Common myeloid progenitor, CD34-positive (primary cell): ENCODE measurements at regions not wholly inside any gene's neighbourhood (a gene's known extent, or its start where the extent isn't known, plus 50 kb on each side); places are given as distances from the start of the nearest gene placed in this dataset.
"Not testable (repeated sequence)": the region's sequence is repeated elsewhere in the genome, so short reads cannot be mapped to it uniquely, and the experiment has no call there.

Source experiments
- CTCF ChIA-PET: fragments of 350-600 bp; sonication (Branson Sonifier 250); formaldehyde crosslinking; loops from one replicate; lab custom pipeline; 2021; ENCODE audit warnings: antibody characterized with exemption; lab: Charles Lee
- POLR2A ChIA-PET: fragments of 350-600 bp; sonication (Branson Sonifier 250); formaldehyde crosslinking; loops from one replicate; lab custom pipeline; 2021; ENCODE audit warnings: antibody characterized with exemption; lab: Charles Lee
- DNase-seq, 3 donors: peaks; one replicate each; pipeline versions ENCODE4 v3.0.0 to v3.0.0-alpha.2; 2013
- H3K27ac ChIP-seq, 2 experiments: 1 replicate in 1 of 2; 2 replicates in 1 of 2; pipeline ENCODE4 v1.7.0; 2013; ENCODE audit warnings: inconsistent platforms in 2 of 2, low read length in 2 of 2, mild to moderate bottlenecking in 2 of 2, low read depth in 1 of 2, moderate library complexity in 1 of 2; ENCODE audit not compliant: severe bottlenecking in 2 of 2, insufficient read depth in 1 of 2, poor library complexity in 1 of 2
- H3K27me3 ChIP-seq, 5 experiments: replicated peaks in 2 of 5; 1 replicate in 3 of 5; 2 replicates in 2 of 5; pipeline versions ENCODE4 v1.6.1 to v1.7.0; 2013; ENCODE audit warnings: low read length in 4 of 5, mild to moderate bottlenecking in 2 of 5, moderate library complexity in 2 of 5, inconsistent platforms in 1 of 5; ENCODE audit not compliant: insufficient read depth in 5 of 5, control insufficient read depth in 4 of 5
- H3K36me3 ChIP-seq, 4 experiments: 1 replicate in 2 of 4; 2 replicates in 2 of 4; pipeline versions ENCODE4 v1.6.1 to v1.7.0; 2013; ENCODE audit warnings: low read length in 3 of 4, control low read depth in 1 of 4, mild to moderate bottlenecking in 1 of 4; ENCODE audit not compliant: control insufficient read depth in 4 of 4, insufficient read depth in 4 of 4
- H3K4me1 ChIP-seq, 4 experiments: 1 replicate in 3 of 4; 2 replicates in 1 of 4; pipeline versions ENCODE4 v1.6.1 to v1.7.1; 2013; ENCODE audit warnings: low read length in 3 of 4, mild to moderate bottlenecking in 3 of 4, control low read depth in 1 of 4, inconsistent platforms in 1 of 4, moderate library complexity in 1 of 4; ENCODE audit not compliant: control insufficient read depth in 4 of 4, insufficient read depth in 4 of 4; ENCODE audit errors: control extremely low read depth in 1 of 4
- H3K4me3 ChIP-seq, 7 experiments: 1 replicate in 4 of 7; 2 replicates in 3 of 7; pipeline versions ENCODE4 v1.5.1 to v1.7.0; 2013; ENCODE audit warnings: mild to moderate bottlenecking in 7 of 7, low read length in 6 of 7, moderate library complexity in 6 of 7, inconsistent platforms in 2 of 7, low read depth in 2 of 7, control low read depth in 1 of 7; ENCODE audit not compliant: insufficient read depth in 4 of 7, control insufficient read depth in 1 of 7; ENCODE audit errors: extremely low read depth in 1 of 7
- H3K9me3 ChIP-seq, 5 experiments: 1 replicate in 4 of 5; 2 replicates in 1 of 5; pipeline versions ENCODE4 v1.6.1 to v1.7.1; 2013; ENCODE audit warnings: low read length in 4 of 5, mild to moderate bottlenecking in 2 of 5, inconsistent platforms in 1 of 5, low read depth in 1 of 5, moderate library complexity in 1 of 5; ENCODE audit not compliant: control insufficient read depth in 4 of 5, insufficient read depth in 2 of 5; ENCODE audit errors: control extremely low read depth in 1 of 5
- WGBS: methylation state at CpG from one replicate; pipeline ENCODE4 v1.1.5; 2013; ENCODE audit not compliant: insufficient coverage; 5-methylcytosine and 5-hydroxymethylcytosine counted together

DNA sequence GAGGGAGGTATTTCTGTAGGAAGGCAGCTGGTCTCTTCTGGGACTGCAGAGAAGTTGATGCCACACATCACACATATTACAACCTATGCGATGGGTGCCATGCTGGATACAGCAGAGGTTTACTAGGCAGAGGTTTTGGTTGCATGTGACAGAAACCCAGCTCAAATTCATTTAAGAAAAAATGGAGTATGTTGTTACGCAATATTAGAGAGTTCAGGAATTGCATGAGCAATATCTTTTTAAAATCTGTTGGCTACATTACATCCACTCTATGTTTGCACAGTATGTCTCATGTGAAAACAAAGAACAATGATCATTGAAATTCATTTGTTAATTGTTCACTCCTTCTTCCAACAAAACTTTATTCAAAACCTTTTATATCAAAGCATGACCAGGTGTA is 425.2 kb downstream of the RWDD3 start:
- Histone ChIP-seq H3K27ac (no peak overlapping the region), H3K4me3 (no peak overlapping the region), H3K27me3 (no peaks in the 10 kb centered on the region), H3K36me3 (no peaks in the 10 kb centered on the region), H3K9me3 (peaks cover 0 to 3% (median 0%) of the 10 kb centered on the region in 5 experiments), H3K4me1 (no peaks in the 10 kb centered on the region)
- DNase-seq: no peak
- CTCF ChIA-PET: no interaction called here
- POLR2A ChIA-PET: no interaction called here
- no CpG with 5 or more reads among the region's 2 CpGs for WGBS

DNA sequence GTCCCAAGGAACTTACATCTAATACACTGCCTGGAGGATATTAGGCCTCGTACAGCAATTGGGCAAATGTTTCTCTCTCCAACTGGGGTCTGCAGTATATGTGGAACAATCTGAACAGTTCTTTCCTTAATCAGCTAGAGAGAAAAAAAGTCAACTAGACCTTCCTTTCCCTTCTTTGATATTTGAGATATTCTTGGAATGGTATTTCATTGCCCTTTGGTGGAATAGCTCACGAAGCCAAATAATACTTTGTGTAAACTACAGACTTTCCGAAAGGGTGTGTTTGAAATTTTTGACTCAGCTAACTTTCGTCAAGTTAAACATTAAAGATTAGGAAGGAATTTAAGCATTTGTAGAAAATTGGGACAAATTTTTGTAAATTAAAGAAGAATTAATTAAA is 425.6 kb downstream of the RWDD3 start:
- POLR2A ChIA-PET: no interaction called here
- DNase-seq: no peak
- H3K9me3 ChIP-seq: peaks cover 0 to 3% (median 0%) of the 10 kb centered on the region in 5 experiments
- no peaks in the 10 kb centered on the region for H3K4me1 ChIP-seq
- 100% methylated on average over 2 of the region's 4 CpGs for WGBS
- CTCF ChIA-PET: no interaction called here
- no peaks in the 10 kb centered on the region for H3K27me3 ChIP-seq
- no peaks in the 10 kb centered on the region for H3K36me3 ChIP-seq
- no peak overlapping the region for H3K4me3 ChIP-seq
- H3K27ac ChIP-seq: no peak overlapping the region

DNA sequence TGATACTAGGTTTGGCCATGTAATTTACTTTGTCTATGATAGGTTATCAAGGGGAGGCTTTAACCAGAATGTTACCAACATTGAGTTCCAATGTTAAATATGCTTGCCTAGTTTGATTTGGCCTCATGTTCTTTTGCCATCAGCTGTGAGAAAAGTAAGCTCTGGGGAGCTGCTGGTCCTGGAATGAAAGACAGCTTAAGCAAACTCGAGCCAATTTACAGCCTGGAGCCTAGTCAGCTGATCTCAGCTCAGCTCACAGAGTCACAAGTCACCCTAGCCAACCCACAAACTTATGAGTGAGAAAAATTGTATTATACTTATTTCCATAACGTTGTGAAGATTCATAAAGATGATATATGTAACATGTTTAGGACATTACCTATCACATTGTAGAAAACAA is 426.7 kb downstream of the RWDD3 start:
- POLR2A ChIA-PET: no interaction called here
- Histone ChIP-seq H3K36me3 (no peaks in the 10 kb centered on the region), H3K27ac (no peak overlapping the region), H3K27me3 (no peaks in the 10 kb centered on the region), H3K9me3 (peaks cover 0 to 3% (median 0%) of the 10 kb centered on the region in 5 experiments), H3K4me3 (no peak overlapping the region), H3K4me1 (no peaks in the 10 kb centered on the region)
- CTCF ChIA-PET: interaction anchor here (1.4 kb wide), 1 partner anchor 32 kb away, joined by 3 read pairs; no protein-coding TSS in a partner anchor
- DNase-seq: no peak
- no CpG with 5 or more reads among the region's 2 CpGs for WGBS

DNA sequence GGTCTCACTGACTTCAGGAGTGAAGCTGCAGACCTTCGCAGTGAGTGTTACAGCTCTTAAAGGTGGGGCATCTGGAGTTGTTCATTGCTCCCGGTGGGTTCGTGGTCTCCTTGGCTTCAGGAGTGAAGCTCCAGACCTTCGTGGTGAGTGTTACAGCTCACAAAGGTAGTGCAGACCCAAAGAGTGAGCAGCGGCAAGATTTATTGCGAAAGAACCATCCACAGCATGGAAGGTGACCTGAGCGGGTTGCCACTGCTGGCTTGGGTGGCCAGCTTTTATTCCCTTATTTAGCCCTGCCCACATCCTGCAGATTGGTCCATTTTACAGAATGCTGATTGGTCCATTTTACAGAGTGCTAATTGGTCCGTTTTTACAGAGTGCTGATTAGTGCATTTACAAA is 429.5 kb downstream of the RWDD3 start:
- POLR2A ChIA-PET, H3K9me3 ChIP-seq, H3K4me1 ChIP-seq, CTCF ChIA-PET, H3K4me3 ChIP-seq, H3K36me3 ChIP-seq, H3K27ac ChIP-seq, DNase-seq, H3K27me3 ChIP-seq: not testable (repeated sequence)
- WGBS: 92% methylated on average over 7 of the region's 8 CpGs

DNA sequence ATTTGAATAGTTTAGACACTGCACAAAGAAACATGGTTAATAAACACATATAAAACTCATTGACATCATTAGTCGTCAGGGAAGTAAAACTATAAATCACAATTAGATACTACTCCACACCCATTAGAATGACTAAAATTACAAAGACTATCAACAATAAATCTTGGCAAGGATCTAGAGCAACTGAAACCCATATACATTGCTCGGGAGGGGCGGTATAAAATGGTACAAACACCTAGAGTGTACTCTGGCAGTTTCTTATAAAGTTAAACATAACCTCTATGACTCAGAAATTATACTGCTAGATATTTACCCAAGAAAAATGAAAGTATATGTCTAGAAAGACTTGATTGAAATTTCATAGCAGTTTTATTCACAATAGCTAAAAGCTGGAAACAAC is 434.2 kb downstream of the RWDD3 start:
- peaks cover 0 to 1% (median 0%) of the 10 kb centered on the region in 5 experiments for H3K9me3 ChIP-seq
- H3K4me1 ChIP-seq: no peaks in the 10 kb centered on the region
- H3K27ac ChIP-seq: no peak overlapping the region
- POLR2A ChIA-PET: no interaction called here
- H3K36me3 ChIP-seq: no peaks in the 10 kb centered on the region
- no peak for DNase-seq
- CTCF ChIA-PET: no interaction called here
- no CpG with 5 or more reads among the region's 3 CpGs for WGBS
- no peak overlapping the region for H3K4me3 ChIP-seq
- H3K27me3 ChIP-seq: no peaks in the 10 kb centered on the region

DNA sequence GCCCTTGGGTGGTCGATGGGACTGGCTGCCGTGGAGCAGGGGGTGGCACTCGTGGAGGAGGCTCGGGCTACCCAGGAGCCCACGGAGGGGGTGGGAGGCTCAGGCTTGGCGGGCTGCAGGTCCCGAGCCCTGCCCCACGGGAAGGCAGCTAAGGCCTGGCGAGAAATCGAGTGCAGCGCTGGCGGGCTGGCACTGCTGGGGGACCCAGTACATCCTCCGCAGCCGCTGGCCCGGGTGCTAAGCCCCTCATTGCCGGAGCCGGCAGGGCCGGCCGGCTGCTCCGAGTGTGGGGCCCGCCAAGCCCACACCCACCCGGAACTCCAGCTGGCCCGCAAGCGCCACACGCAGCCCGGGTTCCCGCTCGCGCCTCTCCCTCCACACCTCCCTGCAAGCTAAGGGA is 435.6 kb downstream of the RWDD3 start:
- CTCF ChIA-PET, POLR2A ChIA-PET, DNase-seq, H3K27ac ChIP-seq, H3K4me1 ChIP-seq, H3K9me3 ChIP-seq, H3K36me3 ChIP-seq, H3K27me3 ChIP-seq, H3K4me3 ChIP-seq: not testable (repeated sequence)
- 93% methylated on average over 13 of the region's 29 CpGs for WGBS

DNA sequence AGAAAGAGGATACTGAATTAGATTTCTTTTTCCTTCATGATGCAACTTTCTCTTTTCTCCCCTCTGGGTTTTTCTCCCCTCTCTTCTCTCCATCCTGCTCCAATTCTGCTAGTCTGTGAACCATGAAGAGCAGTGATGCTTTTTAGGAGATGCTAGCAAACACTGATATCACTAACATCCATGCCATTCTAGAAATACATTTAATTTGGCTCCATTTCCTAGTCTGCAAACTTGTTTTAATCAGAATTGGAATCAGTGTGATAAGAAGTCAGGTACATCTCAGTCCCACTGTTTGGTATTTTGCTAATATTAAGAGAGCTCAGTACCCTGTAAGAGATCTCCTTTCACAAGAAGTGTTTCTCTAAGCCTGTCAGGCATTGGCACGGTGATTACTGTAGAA is 437.1 kb downstream of the RWDD3 start:
- H3K36me3 ChIP-seq: no peaks in the 10 kb centered on the region
- ChIA-PET CTCF (no interaction called here), POLR2A (no interaction called here)
- H3K4me1 ChIP-seq: no peaks in the 10 kb centered on the region
- no peak overlapping the region for H3K4me3 ChIP-seq
- no peaks in the 10 kb centered on the region for H3K27me3 ChIP-seq
- no peak overlapping the region for H3K27ac ChIP-seq
- no peak for DNase-seq
- H3K9me3 ChIP-seq: no peaks in the 10 kb centered on the region
- no CpG with 5 or more reads among the region's 1 CpG for WGBS
